ENCODE measurements at regions not wholly inside any gene's neighbourhood (a gene's known extent, or its start where the extent isn't known, plus 50 kb on each side); places are given as distances from the start of the nearest gene placed in this dataset.
A peak's percentile ranks its signal among the peaks of the same experiment; 100 is the strongest.

GRCh38 chr3:153600896-153601295, 438.9 kb downstream of the RAP2B start:
- Histone ChIP-seq H3K9me3 (ENCODE audit: low read depth) (no peaks in the 10 kb centered on the region), H3F3A (ENCODE audit: low read depth) (no peaks in the 10 kb centered on the region), H3K9ac (no peak overlapping the region), H2AFZ (replicated peaks) (no peak overlapping the region), H3K79me2 (ENCODE audit: low read depth) (no peaks in the 10 kb centered on the region), H3K4me1 (no peaks in the 10 kb centered on the region), H3K4me3 (no peak overlapping the region), H3K36me3 (no peaks in the 10 kb centered on the region), H3K4me2 (no peak overlapping the region), H3K27me3 (no peaks in the 10 kb centered on the region), H3K27ac (no peak overlapping the region), H4K20me1 (ENCODE audit: low read depth) (no peaks in the 10 kb centered on the region)
- Mint-ChIP-seq H3K4me1 (peaks cover 5% of the 10 kb centered on the region), H3K27me3 (ENCODE audit: insufficient read depth, low read depth) (peaks cover 2% of the 10 kb centered on the region), H3K9me3 (no peaks in the 10 kb centered on the region), H3K36me3 (no peaks in the 10 kb centered on the region), H3K4me3 (no peak overlapping the region), H3K27ac (no peak overlapping the region)
- TF ChIP-seq, protein P1, sequence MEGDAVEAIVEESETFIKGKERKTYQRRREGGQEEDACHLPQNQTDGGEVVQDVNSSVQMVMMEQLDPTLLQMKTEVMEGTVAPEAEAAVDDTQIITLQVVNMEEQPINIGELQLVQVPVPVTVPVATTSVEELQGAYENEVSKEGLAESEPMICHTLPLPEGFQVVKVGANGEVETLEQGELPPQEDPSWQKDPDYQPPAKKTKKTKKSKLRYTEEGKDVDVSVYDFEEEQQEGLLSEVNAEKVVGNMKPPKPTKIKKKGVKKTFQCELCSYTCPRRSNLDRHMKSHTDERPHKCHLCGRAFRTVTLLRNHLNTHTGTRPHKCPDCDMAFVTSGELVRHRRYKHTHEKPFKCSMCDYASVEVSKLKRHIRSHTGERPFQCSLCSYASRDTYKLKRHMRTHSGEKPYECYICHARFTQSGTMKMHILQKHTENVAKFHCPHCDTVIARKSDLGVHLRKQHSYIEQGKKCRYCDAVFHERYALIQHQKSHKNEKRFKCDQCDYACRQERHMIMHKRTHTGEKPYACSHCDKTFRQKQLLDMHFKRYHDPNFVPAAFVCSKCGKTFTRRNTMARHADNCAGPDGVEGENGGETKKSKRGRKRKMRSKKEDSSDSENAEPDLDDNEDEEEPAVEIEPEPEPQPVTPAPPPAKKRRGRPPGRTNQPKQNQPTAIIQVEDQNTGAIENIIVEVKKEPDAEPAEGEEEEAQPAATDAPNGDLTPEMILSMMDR (IDR thresholded peaks at IDR 0.05): no peak
- TF ChIP-seq EZH2 (IDR thresholded peaks at IDR 0.05): no peak
- TF ChIP-seq EZH2phosphoT487 (IDR thresholded peaks at IDR 0.05): no peak
- DNase-seq (ENCODE audit: low spot score): no peak

DNA sequence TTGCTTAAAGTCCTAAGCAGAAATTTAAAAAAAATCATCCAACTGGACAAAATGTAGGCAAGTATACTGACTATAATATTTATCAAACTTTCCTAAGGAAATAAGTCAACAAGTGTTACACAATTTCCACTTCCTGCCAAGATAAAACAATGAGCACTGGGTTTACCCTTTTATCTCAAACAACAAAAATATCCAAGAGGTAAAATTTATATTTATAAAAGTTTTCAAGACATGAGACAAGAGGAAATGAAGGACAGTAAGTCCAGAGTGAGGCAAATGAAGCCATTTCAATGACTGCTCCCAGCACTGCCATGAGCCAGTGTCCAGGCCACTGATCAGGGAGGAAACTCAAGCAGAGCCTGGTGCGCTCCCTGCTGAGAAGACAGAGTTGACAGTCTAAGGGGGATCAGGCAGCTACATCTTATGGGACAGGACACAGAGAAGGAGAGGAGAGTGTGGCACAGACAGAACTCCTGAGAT, 439.4 kb downstream of the RAP2B start:
- Mint-ChIP-seq H3K36me3 (no peaks in the 10 kb centered on the region), H3K27me3 (ENCODE audit: insufficient read depth, low read depth) (peaks cover 2% of the 10 kb centered on the region), H3K4me1 (peaks cover 5% of the 10 kb centered on the region), H3K27ac (no peak overlapping the region), H3K4me3 (no peak overlapping the region), H3K9me3 (no peaks in the 10 kb centered on the region)
- peak; percentile 24 for DNase-seq (ENCODE audit: low spot score)
- H3K79me2 ChIP-seq (ENCODE audit: low read depth): no peaks in the 10 kb centered on the region
- no peaks in the 10 kb centered on the region for H3K27me3 ChIP-seq
- H2AFZ ChIP-seq (replicated peaks): no peak overlapping the region
- no peak overlapping the region for H3K9ac ChIP-seq
- no peaks in the 10 kb centered on the region for H4K20me1 ChIP-seq (ENCODE audit: low read depth)
- H3K4me1 ChIP-seq: no peaks in the 10 kb centered on the region
- H3K9me3 ChIP-seq (ENCODE audit: low read depth): no peaks in the 10 kb centered on the region
- H3K36me3 ChIP-seq: no peaks in the 10 kb centered on the region
- no peak overlapping the region for H3K4me3 ChIP-seq
- TF ChIP-seq EZH2phosphoT487 (IDR thresholded peaks at IDR 0.05): no peak
- TF ChIP-seq, protein P1 (IDR thresholded peaks at IDR 0.05): no peak
- no peak for TF ChIP-seq EZH2 (IDR thresholded peaks at IDR 0.05)
- no peak overlapping the region for H3K27ac ChIP-seq
- H3K4me2 ChIP-seq: no peak overlapping the region
- H3F3A ChIP-seq (ENCODE audit: low read depth): no peaks in the 10 kb centered on the region

GRCh38 chr3:153602801-153603200, 440.8 kb downstream of the RAP2B start:
- no peaks in the 10 kb centered on the region for H3K27me3 ChIP-seq
- Mint-ChIP-seq H3K4me3 (no peak overlapping the region), H3K9me3 (no peaks in the 10 kb centered on the region), H3K36me3 (no peaks in the 10 kb centered on the region), H3K4me1 (peaks cover 5% of the 10 kb centered on the region), H3K27ac (no peak overlapping the region), H3K27me3 (ENCODE audit: insufficient read depth, low read depth) (peaks cover 2% of the 10 kb centered on the region)
- H2AFZ ChIP-seq (replicated peaks): no peak overlapping the region
- H3K79me2 ChIP-seq (ENCODE audit: low read depth): no peaks in the 10 kb centered on the region
- H3K4me3 ChIP-seq: no peak overlapping the region
- no peak for DNase-seq (ENCODE audit: low spot score)
- no peaks in the 10 kb centered on the region for H3F3A ChIP-seq (ENCODE audit: low read depth)
- TF ChIP-seq EZH2phosphoT487 (IDR thresholded peaks at IDR 0.05): no peak
- TF ChIP-seq, protein P1 (IDR thresholded peaks at IDR 0.05): no peak
- H3K27ac ChIP-seq: no peak overlapping the region
- no peaks in the 10 kb centered on the region for H3K36me3 ChIP-seq
- no peaks in the 10 kb centered on the region for H3K9me3 ChIP-seq (ENCODE audit: low read depth)
- H4K20me1 ChIP-seq (ENCODE audit: low read depth): no peaks in the 10 kb centered on the region
- no peaks in the 10 kb centered on the region for H3K4me1 ChIP-seq
- H3K4me2 ChIP-seq: no peak overlapping the region
- H3K9ac ChIP-seq: no peak overlapping the region
